MM.1S (cell line): ENCODE measurements at regions not wholly inside any gene's neighbourhood (a gene's known extent, or its start where the extent isn't known, plus 50 kb on each side); places are given as distances from the start of the nearest gene placed in this dataset.

Experiments
- DNase-seq: peaks from one replicate; pipeline ENCODE4 v3.0.0-alpha.2; 2015
- H2AFZ ChIP-seq: fragments of 300-600 bp; sonication (generic); 2 replicates; pipeline ENCODE4 v1.6.0; 2016; ENCODE audit warnings: antibody characterized with exemption, low read length
- H3F3A ChIP-seq: fragments of 300-600 bp; sonication (generic); 2 replicates; pipeline ENCODE4 v1.6.1; 2016; ENCODE audit warnings: mild to moderate bottlenecking, antibody characterized with exemption, low read length, moderate library complexity, mixed read lengths; ENCODE audit not compliant: insufficient read depth
- H3K27ac ChIP-seq: fragments of 300-600 bp; sonication (generic); 2 replicates; pipeline ENCODE4 v1.5.1; 2016; ENCODE audit warnings: mild to moderate bottlenecking, low read length
- H3K27me3 ChIP-seq: fragments of 300-600 bp; sonication (generic); replicated peaks from 2 replicates; pipeline ENCODE4 v1.6.0; 2016; ENCODE audit warnings: low read length; ENCODE audit not compliant: insufficient read depth
- H3K36me3 ChIP-seq: fragments of 300-600 bp; sonication (generic); replicated peaks from 2 replicates; pipeline ENCODE4 v1.6.1; 2016; ENCODE audit warnings: mild to moderate bottlenecking, low read length, mixed read lengths; ENCODE audit not compliant: insufficient read depth
- H3K4me1 ChIP-seq: fragments of 300-600 bp; sonication (generic); 2 replicates; pipeline ENCODE4 v1.6.1; 2016; ENCODE audit warnings: low read length, mixed read lengths
- H3K4me2 ChIP-seq: fragments of 300-600 bp; sonication (generic); 2 replicates; pipeline ENCODE4 v1.6.0; 2016; ENCODE audit warnings: low read depth, low read length
- H3K4me3 ChIP-seq: fragments of 300-600 bp; sonication (generic); 2 replicates; pipeline ENCODE4 v1.5.1; 2016; ENCODE audit warnings: low read length, mixed read lengths
- H3K79me2 ChIP-seq: fragments of 300-600 bp; sonication (generic); 2 replicates; pipeline ENCODE4 v1.6.1; 2016; ENCODE audit warnings: mixed run types, low read length, mixed read lengths
- H3K9ac ChIP-seq: fragments of 300-600 bp; sonication (generic); 2 replicates; pipeline ENCODE4 v1.6.1; 2016; ENCODE audit warnings: low read length, mixed read lengths
- H3K9me2 ChIP-seq: fragments of 300-600 bp; sonication (generic); replicated peaks from 2 replicates; pipeline ENCODE4 v1.6.1; 2016; ENCODE audit warnings: mild to moderate bottlenecking, low read length, mixed read lengths; ENCODE audit not compliant: insufficient read depth
- H3K9me3 ChIP-seq: fragments of 300-600 bp; sonication (generic); replicated peaks from 2 replicates; pipeline ENCODE4 v1.6.1; 2016; ENCODE audit warnings: mild to moderate bottlenecking, low read length, mixed read lengths; ENCODE audit not compliant: insufficient read depth
- H4K20me1 ChIP-seq: fragments of 300-600 bp; sonication (generic); 2 replicates; pipeline ENCODE4 v1.6.1; 2016; ENCODE audit warnings: mild to moderate bottlenecking, low read length, moderate library complexity, mixed read lengths; ENCODE audit not compliant: insufficient read depth
- CTCF ChIP-seq: fragments of 300-600 bp; sonication (generic); IDR thresholded peaks from 2 replicates; pipeline ENCODE4 v1.5.1; 2016; ENCODE audit warnings: antibody characterized with exemption, low read length, mixed read lengths
- EZH2 ChIP-seq: fragments of 300-600 bp; sonication (generic); optimal IDR thresholded peaks from 2 replicates; pipeline ENCODE3; 2017; ENCODE audit warnings: low read depth, mild to moderate bottlenecking, antibody characterized with exemption, low read length, mixed read lengths
- EZH2phosphoT487 ChIP-seq: fragments of 300-600 bp; sonication (generic); IDR thresholded peaks from 2 replicates; pipeline ENCODE4 v1.6.1; 2018; ENCODE audit warnings: antibody characterized with exemption, low read length

GRCh38 chr2:103176294-103176915 is 414.6 kb downstream of the TMEM182 start:
- Histone ChIP-seq H3K4me3 (no peak overlapping the region), H3K79me2 (no peaks in the 10 kb centered on the region), H3K9me2 (no peaks in the 10 kb centered on the region), H3K36me3 (no peaks in the 10 kb centered on the region), H3F3A (no peaks in the 10 kb centered on the region), H3K4me1 (no peaks in the 10 kb centered on the region), H2AFZ (no peak overlapping the region), H3K9me3 (no peaks in the 10 kb centered on the region), H3K9ac (no peak overlapping the region), H4K20me1 (no peaks in the 10 kb centered on the region), H3K27me3 (no peaks in the 10 kb centered on the region), H3K27ac (no peak overlapping the region), H3K4me2 (no peak overlapping the region)
- TF ChIP-seq CTCF (no peak), EZH2 (no peak), EZH2phosphoT487 (no peak)
- DNase-seq: no peak

GRCh38 chr2:103179798-103180197 is 418.0 kb downstream of the TMEM182 start:
- H3K27ac ChIP-seq: no peak overlapping the region
- H3K4me3 ChIP-seq: no peak overlapping the region
- no peak overlapping the region for H2AFZ ChIP-seq
- no peaks in the 10 kb centered on the region for H4K20me1 ChIP-seq
- no peak overlapping the region for H3K4me2 ChIP-seq
- no peaks in the 10 kb centered on the region for H3K4me1 ChIP-seq
- H3K9me2 ChIP-seq: no peaks in the 10 kb centered on the region
- TF ChIP-seq CTCF (no peak), EZH2 (no peak), EZH2phosphoT487 (no peak)
- H3F3A ChIP-seq: no peaks in the 10 kb centered on the region
- no peak for DNase-seq
- H3K36me3 ChIP-seq: no peaks in the 10 kb centered on the region
- H3K9me3 ChIP-seq: no peaks in the 10 kb centered on the region
- no peaks in the 10 kb centered on the region for H3K27me3 ChIP-seq
- H3K9ac ChIP-seq: no peak overlapping the region
- no peaks in the 10 kb centered on the region for H3K79me2 ChIP-seq

GRCh38 chr2:103183061-103183460 is 421.2 kb downstream of the TMEM182 start:
- Histone ChIP-seq H3K79me2 (no peaks in the 10 kb centered on the region), H3K9me3 (no peaks in the 10 kb centered on the region), H3F3A (no peaks in the 10 kb centered on the region), H3K4me1 (no peaks in the 10 kb centered on the region), H3K9ac (no peak overlapping the region), H3K27ac (no peak overlapping the region), H2AFZ (no peak overlapping the region), H3K36me3 (no peaks in the 10 kb centered on the region), H3K9me2 (no peaks in the 10 kb centered on the region), H4K20me1 (no peaks in the 10 kb centered on the region), H3K27me3 (no peaks in the 10 kb centered on the region), H3K4me2 (no peak overlapping the region), H3K4me3 (no peak overlapping the region)
- DNase-seq: no peak
- peak; percentile 29 for TF ChIP-seq CTCF
- no peak for TF ChIP-seq EZH2
- no peak for TF ChIP-seq EZH2phosphoT487
